NB4 (cell line): ENCODE measurements at regions not wholly inside any gene's neighbourhood (a gene's known extent, or its start where the extent isn't known, plus 50 kb on each side); places are given as distances from the start of the nearest gene placed in this dataset.

Source experiments
- DNase-seq: peaks from one replicate; pipeline ENCODE4 v3.0.0; 2010; ENCODE audit warnings: low read depth
- H3K4me3 ChIP-seq: one replicate; pipeline ENCODE4 v1.5.1; 2011; ENCODE audit warnings: mild to moderate bottlenecking, low read depth, low read length, moderate library complexity
- MAX ChIP-seq: IDR thresholded peaks from 2 replicates; pipeline ENCODE4 v1.6.1; 2011; ENCODE audit warnings: low read depth, low read length
- MYC ChIP-seq: IDR thresholded peaks from 2 replicates; pipeline ENCODE4 v1.6.1; 2011; ENCODE audit warnings: low read depth, low read length
- POLR2A ChIP-seq: IDR thresholded peaks from 2 replicates; pipeline ENCODE4 v1.6.1; 2011; ENCODE audit warnings: mild to moderate bottlenecking; ENCODE audit not compliant: insufficient read length; ENCODE audit errors: extremely low read depth
- TF ChIP-seq, protein P1 (sequence below): IDR thresholded peaks from one replicate; pipeline ENCODE4 v1.5.1; 2012; ENCODE audit warnings: low read depth, low read length

GRCh38 chr12:45623221-45623620 lies 106.3 kb upstream of the ARID2 start:
- no peak for DNase-seq
- no peak overlapping the region for H3K4me3 ChIP-seq
- TF ChIP-seq POLR2A (no peak), MYC (no peak), MAX (no peak)
- TF ChIP-seq, protein P1, sequence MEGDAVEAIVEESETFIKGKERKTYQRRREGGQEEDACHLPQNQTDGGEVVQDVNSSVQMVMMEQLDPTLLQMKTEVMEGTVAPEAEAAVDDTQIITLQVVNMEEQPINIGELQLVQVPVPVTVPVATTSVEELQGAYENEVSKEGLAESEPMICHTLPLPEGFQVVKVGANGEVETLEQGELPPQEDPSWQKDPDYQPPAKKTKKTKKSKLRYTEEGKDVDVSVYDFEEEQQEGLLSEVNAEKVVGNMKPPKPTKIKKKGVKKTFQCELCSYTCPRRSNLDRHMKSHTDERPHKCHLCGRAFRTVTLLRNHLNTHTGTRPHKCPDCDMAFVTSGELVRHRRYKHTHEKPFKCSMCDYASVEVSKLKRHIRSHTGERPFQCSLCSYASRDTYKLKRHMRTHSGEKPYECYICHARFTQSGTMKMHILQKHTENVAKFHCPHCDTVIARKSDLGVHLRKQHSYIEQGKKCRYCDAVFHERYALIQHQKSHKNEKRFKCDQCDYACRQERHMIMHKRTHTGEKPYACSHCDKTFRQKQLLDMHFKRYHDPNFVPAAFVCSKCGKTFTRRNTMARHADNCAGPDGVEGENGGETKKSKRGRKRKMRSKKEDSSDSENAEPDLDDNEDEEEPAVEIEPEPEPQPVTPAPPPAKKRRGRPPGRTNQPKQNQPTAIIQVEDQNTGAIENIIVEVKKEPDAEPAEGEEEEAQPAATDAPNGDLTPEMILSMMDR: no peak

GRCh38 chr12:45623940-45624339 lies 105.6 kb upstream of the ARID2 start:
- DNase-seq: no peak
- no peak overlapping the region for H3K4me3 ChIP-seq
- TF ChIP-seq MYC (no peak), MAX (no peak), POLR2A (no peak)
- TF ChIP-seq, protein P1: no peak

- no peak for DNase-seq
- H3K4me3 ChIP-seq: no peak overlapping the region
- TF ChIP-seq MYC (no peak), MAX (no peak), POLR2A (no peak)
- TF ChIP-seq, protein P1: no peak
Observed at GRCh38 chr12:45626965-45627364, 102.5 kb upstream of the ARID2 start.

DNA sequence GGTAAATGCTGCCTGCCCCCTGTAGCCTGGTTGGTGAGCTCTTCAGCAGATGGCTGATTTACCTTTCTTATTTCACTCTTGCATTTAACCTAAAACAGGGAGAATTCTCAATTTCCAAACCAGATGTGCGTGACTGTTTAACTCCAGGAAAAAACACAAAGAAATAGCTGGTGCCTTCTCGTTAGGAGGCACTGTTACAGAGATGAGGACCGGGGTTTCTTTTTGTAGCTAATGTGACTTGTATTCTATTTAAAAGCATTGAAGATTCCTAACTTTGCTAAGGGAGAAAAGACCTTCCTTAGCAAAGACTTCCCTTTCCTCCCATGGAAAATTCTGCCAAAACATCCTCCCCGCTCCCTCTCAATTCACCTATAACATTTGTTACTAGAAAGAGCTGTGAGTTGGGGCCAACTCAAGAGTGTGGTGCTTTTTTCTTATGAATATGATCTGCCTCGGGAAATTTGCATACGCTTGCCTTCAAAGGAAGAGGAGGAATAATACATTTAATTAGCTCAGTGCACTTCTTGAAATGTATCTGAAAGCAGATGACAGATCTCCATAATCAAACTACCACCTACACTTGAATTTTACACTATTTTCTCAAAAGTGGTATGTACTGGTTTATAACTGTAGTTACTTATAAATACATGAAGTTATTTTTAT lies 102.0 kb upstream of the ARID2 start:
- no peak for DNase-seq
- TF ChIP-seq MAX (no peak), POLR2A (no peak)
- TF ChIP-seq, protein P1: no peak
- no peak overlapping the region for H3K4me3 ChIP-seq

- TF ChIP-seq MYC: no peak
- TF ChIP-seq, protein P1: no peak
- no peak for TF ChIP-seq MAX
- no peak for TF ChIP-seq POLR2A
Observed at GRCh38 chr12:45629292-45629691, 100.2 kb upstream of the ARID2 start.

More at GRCh38 chr12:45629292-45629691, 100.2 kb upstream of the ARID2 start:
- no peak overlapping the region for H3K4me3 ChIP-seq
- DNase-seq: no peak
